Peyer's patch (tissue), 4 donors: ENCODE measurements at regions not wholly inside any gene's neighbourhood (a gene's known extent, or its start where the extent isn't known, plus 50 kb on each side); places are given as distances from the start of the nearest gene placed in this dataset.
A peak's percentile ranks its signal among the peaks of the same experiment; 100 is the strongest.

ENCODE experiments used
- DNase-seq, 3 donors: peaks; one replicate each; pipeline ENCODE4 v3.0.0-alpha.2; 2017 to 2019
- H3K27ac ChIP-seq, 4 donors: fragments of 200-600 bp; sonication (generic); one replicate each; pipeline ENCODE4 v1.5.1; 2016 to 2019
- H3K27me3 ChIP-seq, 2 donors: fragments of 200-600 bp; sonication (generic); one replicate each; pipeline ENCODE4 v1.5.1; 2019
- H3K36me3 ChIP-seq, 3 donors: fragments of 200-600 bp; sonication (generic); one replicate each; pipeline ENCODE4 v1.5.1; 2016 to 2019
- H3K4me1 ChIP-seq, 4 donors: fragments of 200-600 bp; sonication (generic); one replicate each; pipeline ENCODE4 v1.5.1; 2016 to 2019
- H3K4me3 ChIP-seq, 4 donors: fragments of 200-600 bp; sonication (generic); 1 replicate in 3 of 4; 2 replicates in 1 of 4; pipeline ENCODE4 v1.5.1; 2016 to 2019; ENCODE audit warnings: mild to moderate bottlenecking in 1 of 4
- H3K9me3 ChIP-seq, 4 donors: fragments of 200-600 bp; sonication (generic); one replicate each; pipeline ENCODE4 v1.5.1; 2016 to 2019; ENCODE audit warnings: mild to moderate bottlenecking in 1 of 4
- POLR2A ChIP-seq, 2 donors: fragments of 450-650 bp; IDR thresholded peaks; one replicate each; pipeline ENCODE4 v1.5.1; 2017; ENCODE audit warnings: antibody characterized with exemption in 2 of 2, mild to moderate bottlenecking in 2 of 2, moderate library complexity in 2 of 2
- TF ChIP-seq, protein P1 (sequence below), 6 experiments: fragments of 450-650 bp in 4 of 6; fragments of 200-600 bp in 2 of 6; sonication (generic) in 1 of 6; IDR thresholded peaks; one replicate each; pipeline ENCODE4 v1.5.1; 2017 to 2019; ENCODE audit warnings: antibody characterized with exemption in 6 of 6, mild to moderate bottlenecking in 3 of 6, moderate library complexity in 1 of 6

DNA sequence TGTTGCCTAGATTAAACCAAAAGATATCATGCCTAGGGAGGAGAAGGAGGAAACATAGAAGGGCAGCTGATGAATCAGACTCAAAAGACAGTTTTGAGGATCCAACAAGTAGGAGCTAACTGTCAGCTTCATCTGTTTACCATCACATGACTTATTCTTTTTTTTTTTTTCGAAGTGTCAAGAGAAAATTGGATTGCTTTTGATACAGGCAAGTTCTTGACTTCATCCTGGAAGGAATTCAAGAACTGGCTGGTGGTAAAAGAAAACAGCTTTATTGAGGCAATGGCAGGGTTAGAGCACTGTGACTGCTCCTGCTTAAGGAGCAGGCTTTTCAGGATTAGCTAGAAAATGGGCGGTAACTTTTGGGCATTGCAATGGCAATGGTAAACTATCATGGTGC, 227.5 kb upstream of the KCNMB2 start:
- H3K4me1 ChIP-seq, result no peaks in the 10 kb centered on the region
- no peaks in the 10 kb centered on the region for H3K36me3 ChIP-seq
- TF ChIP-seq, protein P1, sequence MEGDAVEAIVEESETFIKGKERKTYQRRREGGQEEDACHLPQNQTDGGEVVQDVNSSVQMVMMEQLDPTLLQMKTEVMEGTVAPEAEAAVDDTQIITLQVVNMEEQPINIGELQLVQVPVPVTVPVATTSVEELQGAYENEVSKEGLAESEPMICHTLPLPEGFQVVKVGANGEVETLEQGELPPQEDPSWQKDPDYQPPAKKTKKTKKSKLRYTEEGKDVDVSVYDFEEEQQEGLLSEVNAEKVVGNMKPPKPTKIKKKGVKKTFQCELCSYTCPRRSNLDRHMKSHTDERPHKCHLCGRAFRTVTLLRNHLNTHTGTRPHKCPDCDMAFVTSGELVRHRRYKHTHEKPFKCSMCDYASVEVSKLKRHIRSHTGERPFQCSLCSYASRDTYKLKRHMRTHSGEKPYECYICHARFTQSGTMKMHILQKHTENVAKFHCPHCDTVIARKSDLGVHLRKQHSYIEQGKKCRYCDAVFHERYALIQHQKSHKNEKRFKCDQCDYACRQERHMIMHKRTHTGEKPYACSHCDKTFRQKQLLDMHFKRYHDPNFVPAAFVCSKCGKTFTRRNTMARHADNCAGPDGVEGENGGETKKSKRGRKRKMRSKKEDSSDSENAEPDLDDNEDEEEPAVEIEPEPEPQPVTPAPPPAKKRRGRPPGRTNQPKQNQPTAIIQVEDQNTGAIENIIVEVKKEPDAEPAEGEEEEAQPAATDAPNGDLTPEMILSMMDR (IDR thresholded peaks at IDR 0.05), result no peak
- TF ChIP-seq POLR2A (IDR thresholded peaks at IDR 0.05), result no peak
- no peak for DNase-seq
- no peak overlapping the region for H3K4me3 ChIP-seq
- no peak overlapping the region for H3K27ac ChIP-seq
- no peaks in the 10 kb centered on the region for H3K27me3 ChIP-seq
- H3K9me3 ChIP-seq, result no peaks in the 10 kb centered on the region

DNA sequence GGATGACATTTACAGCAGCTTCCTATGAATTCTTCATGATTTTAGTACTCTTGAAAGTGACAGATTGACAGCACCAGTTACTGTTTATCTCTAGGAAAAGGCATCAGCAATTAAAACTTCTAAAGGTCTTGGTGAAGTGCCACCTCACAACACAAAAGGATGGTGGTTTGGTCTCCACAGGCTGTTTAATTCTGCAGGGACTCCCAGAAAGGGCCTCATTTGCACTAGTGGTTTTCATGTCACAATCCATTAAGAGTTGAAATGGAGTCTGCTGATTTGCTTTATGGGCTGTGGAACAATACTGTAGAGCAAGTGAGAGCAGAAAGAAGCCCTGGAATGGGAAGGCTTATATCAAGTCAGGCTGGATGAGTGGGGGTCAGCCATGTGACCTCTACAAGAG, 225.3 kb upstream of the KCNMB2 start:
- Histone ChIP-seq H3K9me3 (no peaks in the 10 kb centered on the region), H3K27me3 (no peaks in the 10 kb centered on the region), H3K4me3 (no peak overlapping the region), H3K27ac (no peak overlapping the region), H3K36me3 (no peaks in the 10 kb centered on the region), H3K4me1 (no peaks in the 10 kb centered on the region)
- TF ChIP-seq POLR2A (IDR thresholded peaks at IDR 0.05), result no peak
- TF ChIP-seq, protein P1 (IDR thresholded peaks at IDR 0.05), result no peak
- no peak for DNase-seq

DNA sequence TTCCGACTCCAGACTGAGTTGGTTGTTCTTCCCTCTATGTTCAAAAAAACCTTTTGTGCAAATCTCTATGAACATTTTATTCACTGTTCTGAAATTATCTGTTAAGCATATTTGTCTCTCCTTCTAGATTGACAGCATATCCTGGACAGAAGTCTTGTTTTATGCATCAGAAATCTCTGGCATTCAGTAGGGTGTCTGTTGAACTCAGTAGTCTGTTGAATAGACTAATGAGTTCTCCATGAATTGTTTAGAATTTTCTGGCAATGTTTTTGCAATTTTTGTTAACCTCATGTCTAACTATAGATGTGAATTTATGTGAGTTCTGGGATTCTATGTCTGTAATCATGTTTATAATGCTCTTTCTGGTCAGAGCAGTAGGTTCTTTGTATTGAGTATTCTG, 222.5 kb upstream of the KCNMB2 start:
- no peaks in the 10 kb centered on the region for H3K36me3 ChIP-seq
- TF ChIP-seq, protein P1 (IDR thresholded peaks at IDR 0.05), result no peak
- TF ChIP-seq POLR2A (IDR thresholded peaks at IDR 0.05), result no peak
- no peak overlapping the region for H3K27ac ChIP-seq
- H3K4me1 ChIP-seq, result no peaks in the 10 kb centered on the region
- no peak for DNase-seq
- no peaks in the 10 kb centered on the region for H3K9me3 ChIP-seq
- no peaks in the 10 kb centered on the region for H3K27me3 ChIP-seq
- H3K4me3 ChIP-seq, result no peak overlapping the region

DNA sequence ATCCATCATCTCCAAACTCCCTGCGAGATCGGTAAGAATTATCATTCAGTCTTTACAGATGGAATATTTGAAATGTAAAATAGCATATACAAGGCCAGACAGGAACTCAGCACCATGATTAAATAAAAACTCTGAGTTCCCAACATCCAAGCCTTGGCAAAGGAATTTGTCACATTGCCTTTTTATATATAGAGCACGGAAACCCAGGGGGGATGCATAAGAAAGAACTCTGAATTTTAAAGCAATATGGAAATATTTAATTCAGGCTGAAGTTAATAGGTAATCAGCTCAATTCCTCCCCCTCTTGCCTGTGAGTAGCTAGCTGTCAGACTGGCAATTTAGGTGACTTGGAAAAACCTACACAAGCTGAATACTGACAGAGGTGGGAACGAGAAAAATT, 217.9 kb upstream of the KCNMB2 start:
- DNase-seq, result no peak
- TF ChIP-seq, protein P1 (IDR thresholded peaks at IDR 0.05), result no peak
- TF ChIP-seq POLR2A (IDR thresholded peaks at IDR 0.05), result no peak
- no peaks in the 10 kb centered on the region for H3K27me3 ChIP-seq
- H3K27ac ChIP-seq, result no peak overlapping the region
- peaks cover 0 to 19% (median 0%) of the 10 kb centered on the region in 4 donors for H3K4me1 ChIP-seq
- no peaks in the 10 kb centered on the region for H3K9me3 ChIP-seq
- H3K4me3 ChIP-seq, result no peak overlapping the region
- H3K36me3 ChIP-seq, result no peaks in the 10 kb centered on the region

DNA sequence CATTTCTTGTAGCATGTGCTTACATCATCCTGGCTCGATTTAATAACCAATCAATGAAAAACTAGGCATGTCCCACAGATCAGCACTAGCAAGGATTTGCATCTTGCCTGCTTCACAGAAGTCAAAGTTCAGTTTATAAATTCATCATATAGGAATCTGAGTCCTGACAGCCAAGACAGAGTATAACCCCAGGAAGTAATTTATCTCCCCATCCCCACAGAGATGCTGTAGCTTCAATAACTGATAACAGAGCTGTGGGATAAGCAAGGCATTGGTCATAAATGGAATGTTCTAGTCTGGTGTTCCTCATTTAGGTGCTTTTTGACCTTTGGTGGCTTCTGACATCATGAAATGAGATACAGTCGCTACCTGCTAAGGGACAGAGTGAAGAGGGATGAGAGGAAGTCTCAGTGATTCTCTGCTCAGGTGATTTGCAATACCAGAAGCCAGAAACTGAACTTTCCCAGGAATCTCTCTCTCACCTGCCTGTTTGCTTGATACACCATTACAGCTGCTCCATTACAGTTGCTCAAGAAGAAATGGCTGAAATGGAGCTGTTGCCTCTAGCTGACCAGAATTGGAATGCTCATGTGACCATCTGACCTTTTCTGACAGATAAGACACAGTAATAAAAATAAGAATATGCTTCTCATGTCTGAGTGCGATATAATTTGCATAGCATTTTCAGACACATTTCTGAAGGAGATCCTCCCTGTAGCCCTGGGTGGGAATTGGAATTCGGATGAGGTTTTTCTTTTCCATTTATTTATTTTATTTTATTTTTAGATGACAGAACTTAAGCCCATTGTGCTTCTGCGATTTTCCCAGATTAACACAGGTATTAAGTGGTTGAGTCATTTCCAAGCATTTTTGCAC, 217.1 kb upstream of the KCNMB2 start:
- Histone ChIP-seq H3K4me1 (peaks cover 0 to 19% (median 0%) of the 10 kb centered on the region in 4 donors), H3K27me3 (no peaks in the 10 kb centered on the region), H3K27ac (peak overlapping the region in 1 of 4 donors; percentile 46), H3K4me3 (no peak overlapping the region), H3K36me3 (no peaks in the 10 kb centered on the region), H3K9me3 (no peaks in the 10 kb centered on the region)
- DNase-seq, result no peak
- TF ChIP-seq, protein P1 (IDR thresholded peaks at IDR 0.05), result no peak
- no peak for TF ChIP-seq POLR2A (IDR thresholded peaks at IDR 0.05)
